Naive thymus-derived CD8-positive, alpha-beta T cell (primary cell): ENCODE measurements at regions not wholly inside any gene's neighbourhood (a gene's known extent, or its start where the extent isn't known, plus 50 kb on each side); places are given as distances from the start of the nearest gene placed in this dataset.

Experiments used
- ATAC-seq, 2 donors: fragments of 150-1000 bp; cut with Tn5 transposase in 1 of 2; sonication (Bioruptor Pico), chemical (Tn5 transposase) in 1 of 2; 1 replicate in 1 of 2; 2 replicates in 1 of 2; pipeline ENCODE4 v1.10.0; 2021; ENCODE audit warnings: mild to moderate bottlenecking in 2 of 2, moderate library complexity in 2 of 2
- POLR2A ChIA-PET: fragments of 350-600 bp; sonication (Branson Sonifier 250); formaldehyde crosslinking; loops from one replicate; lab custom pipeline; 2021; ENCODE audit warnings: antibody characterized with exemption; lab: Charles Lee
- DNase-seq, 10 donors: peaks; one replicate each; pipeline versions ENCODE4 v3.0.0 to v3.0.0-alpha.2; 2020 to 2022
- H3K27ac Mint-ChIP-seq, 10 donors: one replicate each; pipeline ENCODE4 v1.8.0; 2020 to 2022; ENCODE audit warnings: mild to moderate bottlenecking in 10 of 10, mixed read lengths in 10 of 10, moderate library complexity in 4 of 10, inconsistent platforms in 1 of 10
- H3K27me3 Mint-ChIP-seq, 5 donors: one replicate each; pipeline ENCODE4 v1.8.0; 2021 to 2022; ENCODE audit warnings: mixed read lengths in 5 of 5
- H3K36me3 Mint-ChIP-seq, 3 donors: one replicate each; pipeline ENCODE4 v1.8.0; 2020 to 2022; ENCODE audit warnings: mixed read lengths in 3 of 3, mild to moderate bottlenecking in 2 of 3, inconsistent platforms in 1 of 3
- H3K4me1 Mint-ChIP-seq, 4 donors: one replicate each; pipeline ENCODE4 v1.8.0; 2021 to 2022; ENCODE audit warnings: mixed read lengths in 4 of 4
- H3K4me3 Mint-ChIP-seq, 10 donors: one replicate each; pipeline ENCODE4 v1.8.0; 2020 to 2022; ENCODE audit warnings: mild to moderate bottlenecking in 10 of 10, mixed read lengths in 10 of 10, moderate library complexity in 6 of 10, inconsistent platforms in 1 of 10
- H3K9me3 Mint-ChIP-seq, 9 donors: one replicate each; pipeline ENCODE4 v1.8.0; 2020 to 2022; ENCODE audit warnings: mixed read lengths in 9 of 9, mild to moderate bottlenecking in 3 of 9, inconsistent platforms in 1 of 9, moderate library complexity in 1 of 9

GRCh38 chr3:130288670-130289069 is 56.8 kb upstream of the COL6A5 start:
- H3K4me3 Mint-ChIP-seq = no peak overlapping the region
- H3K4me1 Mint-ChIP-seq = no peaks in the 10 kb centered on the region
- ATAC-seq = no peak
- POLR2A ChIA-PET = no interaction called here
- peaks cover 1 to 40% (median 20%) of the 10 kb centered on the region in 5 donors for H3K27me3 Mint-ChIP-seq
- no peak for DNase-seq
- H3K36me3 Mint-ChIP-seq = peaks cover 0 to 1% (median 0%) of the 10 kb centered on the region in 3 donors
- no peak overlapping the region for H3K27ac Mint-ChIP-seq
- H3K9me3 Mint-ChIP-seq = no peaks in the 10 kb centered on the region

GRCh38 chr3:130291148-130291547 is 54.3 kb upstream of the COL6A5 start:
- ATAC-seq = no peak
- no peak for DNase-seq
- H3K36me3 Mint-ChIP-seq = peaks cover 0 to 3% (median 2%) of the 10 kb centered on the region in 3 donors
- no peak overlapping the region for H3K27ac Mint-ChIP-seq
- H3K4me1 Mint-ChIP-seq = no peaks in the 10 kb centered on the region
- POLR2A ChIA-PET = interaction anchor here (0.6 kb wide), 1 partner anchor 82 kb away, joined by 4 read pairs; no protein-coding TSS in a partner anchor
- H3K27me3 Mint-ChIP-seq = peaks cover 5 to 35% (median 29%) of the 10 kb centered on the region in 5 donors
- H3K9me3 Mint-ChIP-seq = peaks cover 0 to 5% (median 2%) of the 10 kb centered on the region in 9 donors
- H3K4me3 Mint-ChIP-seq = no peak overlapping the region

GRCh38 chr3:130293247-130293646 is 52.2 kb upstream of the COL6A5 start:
- POLR2A ChIA-PET = no interaction called here
- H3K36me3 Mint-ChIP-seq = peaks cover 0 to 3% (median 3%) of the 10 kb centered on the region in 3 donors
- no peak overlapping the region for H3K4me3 Mint-ChIP-seq
- DNase-seq = no peak
- H3K9me3 Mint-ChIP-seq = peaks cover 0 to 6% (median 2%) of the 10 kb centered on the region in 9 donors
- H3K4me1 Mint-ChIP-seq = no peaks in the 10 kb centered on the region
- peaks cover 6 to 35% (median 28%) of the 10 kb centered on the region in 5 donors for H3K27me3 Mint-ChIP-seq
- ATAC-seq = no peak
- H3K27ac Mint-ChIP-seq = no peak overlapping the region
